Smooth muscle cell (in vitro differentiated cells): ENCODE measurements at regions not wholly inside any gene's neighbourhood (a gene's known extent, or its start where the extent isn't known, plus 50 kb on each side); places are given as distances from the start of the nearest gene placed in this dataset.

ENCODE experiments used
- DNase-seq: peaks from one replicate; lab custom pipeline; 2025; ENCODE audit not compliant: unreplicated experiment; lab: John Stamatoyannopoulos, UW
- H2AFZ ChIP-seq: fragments of 200-600 bp; sonication (generic); 2 replicates; pipeline ENCODE4 v1.6.0; 2016; ENCODE audit warnings: antibody characterized with exemption, low read depth, mild to moderate bottlenecking
- H3F3A ChIP-seq: fragments of 200-600 bp; sonication (generic); 2 replicates; pipeline ENCODE4 v1.6.0; 2017; ENCODE audit warnings: antibody characterized with exemption, low read depth
- H3K27ac ChIP-seq: fragments of 200-600 bp; sonication (generic); 2 replicates; pipeline ENCODE4 v1.5.1; 2016; ENCODE audit warnings: low read depth, mild to moderate bottlenecking
- H3K27me3 ChIP-seq: fragments of 200-600 bp; sonication (generic); 2 replicates; pipeline ENCODE4 v1.6.1; 2016; ENCODE audit warnings: low read depth, mild to moderate bottlenecking
- H3K36me3 ChIP-seq: fragments of 200-600 bp; sonication (generic); 2 replicates; pipeline ENCODE4 v1.5.1; 2016; ENCODE audit warnings: low read depth
- H3K4me1 ChIP-seq: fragments of 200-600 bp; sonication (generic); 2 replicates; pipeline ENCODE4 v1.5.1; 2016; ENCODE audit warnings: low read depth
- H3K4me2 ChIP-seq: fragments of 200-600 bp; sonication (generic); 2 replicates; pipeline ENCODE4 v1.6.0; 2016; ENCODE audit warnings: mild to moderate bottlenecking
- H3K4me3 ChIP-seq: fragments of 200-600 bp; sonication (generic); 2 replicates; pipeline ENCODE4 v1.5.1; 2016; ENCODE audit warnings: mild to moderate bottlenecking
- H3K79me2 ChIP-seq: fragments of 200-600 bp; sonication (generic); 2 replicates; pipeline ENCODE4 v1.6.0; 2016; ENCODE audit warnings: low read depth, mild to moderate bottlenecking
- H3K9ac ChIP-seq: fragments of 200-600 bp; sonication (generic); 2 replicates; pipeline ENCODE4 v1.6.0; 2016; ENCODE audit warnings: low read depth
- H3K9me3 ChIP-seq: fragments of 200-600 bp; sonication (generic); replicated peaks from 2 replicates; pipeline ENCODE4 v1.5.1; 2016; ENCODE audit warnings: low read depth
- H4K20me1 ChIP-seq: fragments of 200-600 bp; sonication (generic); 2 replicates; pipeline ENCODE4 v1.6.0; 2016; ENCODE audit warnings: low read depth
- WGBS: methylation state at CpG from one replicate; pipeline ENCODE4 v1.1.7; 2016; ENCODE audit warnings: low lambda C conversion rate; 5-methylcytosine and 5-hydroxymethylcytosine counted together
- TF ChIP-seq, protein P1 (sequence below): fragments of 200-600 bp; sonication (generic); IDR thresholded peaks from 2 replicates; pipeline ENCODE4 v1.5.1; 2017; ENCODE audit warnings: borderline replicate concordance, mild to moderate bottlenecking, antibody characterized with exemption; ENCODE audit not compliant: insufficient read depth, poor library complexity, severe bottlenecking

DNA sequence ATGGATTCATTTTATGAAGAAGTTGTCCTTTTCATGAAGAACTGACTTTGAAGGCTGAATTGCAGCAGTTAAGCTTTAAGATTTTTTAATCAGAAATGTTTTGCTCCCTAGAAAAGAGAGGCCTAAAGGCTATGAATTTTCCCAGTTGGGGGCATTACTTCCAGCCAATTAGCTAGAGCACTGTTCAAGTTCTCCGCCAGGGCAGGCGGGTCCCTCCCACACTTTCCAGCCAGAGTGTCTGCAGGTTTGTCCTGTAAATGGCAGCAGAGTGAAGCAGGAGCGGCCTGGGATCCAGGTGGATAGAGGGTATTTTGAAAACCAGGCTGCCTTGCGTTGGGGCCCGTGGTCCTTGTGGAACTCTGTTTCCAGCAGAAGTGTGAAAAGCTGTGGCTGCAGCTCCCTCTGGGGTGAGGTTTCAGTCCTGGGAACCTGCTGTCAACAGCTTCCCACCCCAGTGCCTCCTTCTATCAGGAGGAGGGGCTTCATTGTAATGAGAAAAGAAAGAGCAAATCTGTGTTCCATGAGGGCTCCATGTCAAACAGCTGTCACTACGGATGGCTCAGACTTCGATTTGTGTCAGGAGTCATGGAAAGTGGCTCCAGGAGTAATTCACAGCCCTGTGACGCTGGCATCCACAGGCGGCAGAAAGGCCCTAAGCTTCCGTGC lies 210.7 kb upstream of the TMEM132C start:
- no peaks in the 10 kb centered on the region for H4K20me1 ChIP-seq
- no peaks in the 10 kb centered on the region for H3K27me3 ChIP-seq
- no peak overlapping the region for H2AFZ ChIP-seq
- no peak for DNase-seq
- H3K4me1 ChIP-seq: no peaks in the 10 kb centered on the region
- no peak overlapping the region for H3K27ac ChIP-seq
- no peak overlapping the region for H3K9ac ChIP-seq
- no peaks in the 10 kb centered on the region for H3K79me2 ChIP-seq
- H3K9me3 ChIP-seq: no peaks in the 10 kb centered on the region
- TF ChIP-seq, protein P1, sequence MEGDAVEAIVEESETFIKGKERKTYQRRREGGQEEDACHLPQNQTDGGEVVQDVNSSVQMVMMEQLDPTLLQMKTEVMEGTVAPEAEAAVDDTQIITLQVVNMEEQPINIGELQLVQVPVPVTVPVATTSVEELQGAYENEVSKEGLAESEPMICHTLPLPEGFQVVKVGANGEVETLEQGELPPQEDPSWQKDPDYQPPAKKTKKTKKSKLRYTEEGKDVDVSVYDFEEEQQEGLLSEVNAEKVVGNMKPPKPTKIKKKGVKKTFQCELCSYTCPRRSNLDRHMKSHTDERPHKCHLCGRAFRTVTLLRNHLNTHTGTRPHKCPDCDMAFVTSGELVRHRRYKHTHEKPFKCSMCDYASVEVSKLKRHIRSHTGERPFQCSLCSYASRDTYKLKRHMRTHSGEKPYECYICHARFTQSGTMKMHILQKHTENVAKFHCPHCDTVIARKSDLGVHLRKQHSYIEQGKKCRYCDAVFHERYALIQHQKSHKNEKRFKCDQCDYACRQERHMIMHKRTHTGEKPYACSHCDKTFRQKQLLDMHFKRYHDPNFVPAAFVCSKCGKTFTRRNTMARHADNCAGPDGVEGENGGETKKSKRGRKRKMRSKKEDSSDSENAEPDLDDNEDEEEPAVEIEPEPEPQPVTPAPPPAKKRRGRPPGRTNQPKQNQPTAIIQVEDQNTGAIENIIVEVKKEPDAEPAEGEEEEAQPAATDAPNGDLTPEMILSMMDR: no peak
- 53% methylated on average over 10 of the region's 10 CpGs for WGBS
- no peak overlapping the region for H3K4me2 ChIP-seq
- no peaks in the 10 kb centered on the region for H3K36me3 ChIP-seq
- H3F3A ChIP-seq: no peaks in the 10 kb centered on the region
- H3K4me3 ChIP-seq: no peak overlapping the region

DNA sequence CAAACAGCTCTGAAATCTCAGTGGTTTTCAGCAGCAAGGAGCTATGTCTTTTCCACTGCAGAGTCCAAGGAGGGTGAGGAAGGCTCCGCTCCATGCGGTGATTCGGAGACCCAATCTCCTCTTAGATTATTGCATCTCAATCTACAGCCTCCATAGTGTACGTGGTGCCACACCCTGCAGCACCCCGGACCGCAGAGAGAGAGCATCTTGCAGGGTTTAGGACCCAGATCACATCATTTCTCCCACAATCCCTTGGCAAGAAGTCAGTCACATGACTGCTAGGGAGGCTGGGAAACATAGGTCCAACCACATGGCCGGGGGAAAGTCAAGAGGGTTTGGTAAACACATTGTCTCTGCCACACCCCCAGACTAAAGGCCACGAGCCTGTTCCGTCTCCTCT lies 209.4 kb upstream of the TMEM132C start:
- Histone ChIP-seq H3K4me3 (no peak overlapping the region), H3K9me3 (no peaks in the 10 kb centered on the region), H3K27me3 (peaks cover 6% of the 10 kb centered on the region), H3K36me3 (no peaks in the 10 kb centered on the region), H3K9ac (no peak overlapping the region), H3K79me2 (no peaks in the 10 kb centered on the region), H3K4me1 (no peaks in the 10 kb centered on the region), H2AFZ (no peak overlapping the region), H3F3A (no peaks in the 10 kb centered on the region), H4K20me1 (no peaks in the 10 kb centered on the region), H3K4me2 (no peak overlapping the region), H3K27ac (no peak overlapping the region)
- WGBS: 97% methylated on average over 9 of the region's 9 CpGs
- TF ChIP-seq, protein P1: no peak
- DNase-seq: no peak

DNA sequence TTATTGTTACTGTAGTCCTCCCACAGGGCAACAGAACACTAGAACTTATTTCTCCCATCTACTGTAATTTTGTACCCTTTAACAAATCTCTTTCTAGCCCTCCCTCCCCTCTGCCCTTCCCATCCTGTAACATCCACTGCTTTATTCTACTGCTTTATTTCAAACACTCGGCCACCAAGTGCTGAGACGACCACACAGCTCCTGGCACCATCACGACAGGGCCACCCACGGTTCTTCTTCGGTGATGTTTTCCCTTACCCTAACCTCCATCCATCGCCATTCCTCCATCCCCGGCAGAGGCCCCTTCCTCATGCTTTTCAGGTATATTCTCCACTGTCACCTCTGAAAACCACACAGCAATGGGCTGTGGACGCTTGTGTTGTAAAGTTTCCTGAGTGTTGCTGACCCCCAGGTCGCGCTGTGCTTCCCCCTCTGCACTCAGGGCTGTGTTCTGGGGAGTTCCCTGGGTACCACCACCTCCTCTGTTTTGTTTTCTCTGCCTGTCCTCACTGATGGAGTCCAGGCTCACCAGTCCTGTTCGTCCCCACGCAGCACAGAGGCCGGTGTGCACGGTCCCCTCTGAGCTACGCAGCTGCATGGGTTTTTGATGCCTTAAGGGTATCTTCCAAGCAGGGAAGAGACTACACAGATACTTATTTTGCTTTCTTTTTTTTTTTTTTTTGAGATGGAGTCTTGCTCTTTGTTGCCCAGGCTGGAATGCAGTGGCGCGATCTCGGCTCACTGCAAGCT lies 207.2 kb upstream of the TMEM132C start:
- no peak overlapping the region for H3K27ac ChIP-seq
- no peaks in the 10 kb centered on the region for H3K9me3 ChIP-seq
- H3K79me2 ChIP-seq: no peaks in the 10 kb centered on the region
- H3K4me3 ChIP-seq: no peak overlapping the region
- TF ChIP-seq, protein P1: no peak
- H3K27me3 ChIP-seq: peaks cover 6% of the 10 kb centered on the region
- WGBS: 93% methylated on average over 18 of the region's 18 CpGs
- H3K4me1 ChIP-seq: no peaks in the 10 kb centered on the region
- H3F3A ChIP-seq: no peaks in the 10 kb centered on the region
- no peak overlapping the region for H3K4me2 ChIP-seq
- DNase-seq: no peak
- H3K9ac ChIP-seq: no peak overlapping the region
- no peaks in the 10 kb centered on the region for H3K36me3 ChIP-seq
- no peak overlapping the region for H2AFZ ChIP-seq
- no peaks in the 10 kb centered on the region for H4K20me1 ChIP-seq
